ENCODE measurements at regions not wholly inside any gene's neighbourhood (a gene's known extent, or its start where the extent isn't known, plus 50 kb on each side); places are given as distances from the start of the nearest gene placed in this dataset.

DNA sequence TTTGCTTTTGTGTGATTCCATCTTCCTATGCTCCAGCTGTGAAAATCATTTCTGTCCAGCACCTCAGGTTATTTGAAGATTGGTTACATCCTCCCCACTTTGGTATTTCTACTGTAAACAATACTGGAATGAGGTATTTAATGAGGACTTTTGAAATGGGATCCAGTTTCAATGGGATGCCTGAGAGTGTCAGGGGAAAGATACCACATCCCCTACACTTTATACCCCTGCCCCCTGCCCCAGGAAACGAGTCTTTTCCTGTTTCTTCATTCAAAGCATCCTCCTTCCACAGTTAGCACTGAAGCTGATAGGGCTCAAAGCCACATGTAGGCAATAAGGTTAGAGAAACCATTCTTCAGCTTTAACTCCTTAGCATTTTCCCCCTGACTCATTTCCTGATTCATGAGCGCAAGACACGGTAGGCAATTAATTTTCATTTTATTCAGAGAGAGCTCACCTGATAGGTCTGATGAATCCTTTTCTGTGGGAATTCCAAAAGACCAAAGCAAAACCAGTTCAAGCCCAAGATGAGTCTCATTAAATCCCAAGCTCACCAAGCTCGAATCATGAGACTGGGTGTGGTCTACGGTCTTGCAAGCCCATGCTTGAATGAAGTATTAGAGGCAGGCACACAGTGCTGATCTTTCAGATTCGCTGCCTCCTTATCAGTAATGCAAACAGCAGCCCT lies 143.6 kb upstream of the CRY1 start:
- TF ChIP-seq POLR2A (IDR thresholded peaks at IDR 0.05; ENCODE audit: control extremely low read depth in 1 of 2, low read depth in 2 of 2, low read length in 2 of 2), result no peak
- no peak for TF ChIP-seq MAFK (IDR thresholded peaks at IDR 0.05; ENCODE audit: low read depth, low read length)
- TF ChIP-seq, protein P1, sequence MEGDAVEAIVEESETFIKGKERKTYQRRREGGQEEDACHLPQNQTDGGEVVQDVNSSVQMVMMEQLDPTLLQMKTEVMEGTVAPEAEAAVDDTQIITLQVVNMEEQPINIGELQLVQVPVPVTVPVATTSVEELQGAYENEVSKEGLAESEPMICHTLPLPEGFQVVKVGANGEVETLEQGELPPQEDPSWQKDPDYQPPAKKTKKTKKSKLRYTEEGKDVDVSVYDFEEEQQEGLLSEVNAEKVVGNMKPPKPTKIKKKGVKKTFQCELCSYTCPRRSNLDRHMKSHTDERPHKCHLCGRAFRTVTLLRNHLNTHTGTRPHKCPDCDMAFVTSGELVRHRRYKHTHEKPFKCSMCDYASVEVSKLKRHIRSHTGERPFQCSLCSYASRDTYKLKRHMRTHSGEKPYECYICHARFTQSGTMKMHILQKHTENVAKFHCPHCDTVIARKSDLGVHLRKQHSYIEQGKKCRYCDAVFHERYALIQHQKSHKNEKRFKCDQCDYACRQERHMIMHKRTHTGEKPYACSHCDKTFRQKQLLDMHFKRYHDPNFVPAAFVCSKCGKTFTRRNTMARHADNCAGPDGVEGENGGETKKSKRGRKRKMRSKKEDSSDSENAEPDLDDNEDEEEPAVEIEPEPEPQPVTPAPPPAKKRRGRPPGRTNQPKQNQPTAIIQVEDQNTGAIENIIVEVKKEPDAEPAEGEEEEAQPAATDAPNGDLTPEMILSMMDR (IDR thresholded peaks at IDR 0.05; ENCODE audit: control extremely low read depth in 1 of 3, insufficient read depth in 1 of 3, low read depth in 1 of 3, low read length in 3 of 3), result no peak
- TF ChIP-seq RAD21 (IDR thresholded peaks at IDR 0.05 in 1 of 2, conservative IDR thresholded peaks at IDR 0.05 in 1 of 2; ENCODE audit: low read depth in 2 of 2, low read length in 2 of 2), result no peak
- no peak for TF ChIP-seq POLR2AphosphoS5 (IDR thresholded peaks at IDR 0.05; ENCODE audit: low read depth, low read length)
- no peak for TF ChIP-seq EP300 (IDR thresholded peaks at IDR 0.05; ENCODE audit: borderline replicate concordance in 1 of 2, low read depth in 2 of 2, low read length in 2 of 2)
- no peak for TF ChIP-seq YY1 (IDR thresholded peaks at IDR 0.05; ENCODE audit: low read depth, low read length)
- TF ChIP-seq, protein P2, sequence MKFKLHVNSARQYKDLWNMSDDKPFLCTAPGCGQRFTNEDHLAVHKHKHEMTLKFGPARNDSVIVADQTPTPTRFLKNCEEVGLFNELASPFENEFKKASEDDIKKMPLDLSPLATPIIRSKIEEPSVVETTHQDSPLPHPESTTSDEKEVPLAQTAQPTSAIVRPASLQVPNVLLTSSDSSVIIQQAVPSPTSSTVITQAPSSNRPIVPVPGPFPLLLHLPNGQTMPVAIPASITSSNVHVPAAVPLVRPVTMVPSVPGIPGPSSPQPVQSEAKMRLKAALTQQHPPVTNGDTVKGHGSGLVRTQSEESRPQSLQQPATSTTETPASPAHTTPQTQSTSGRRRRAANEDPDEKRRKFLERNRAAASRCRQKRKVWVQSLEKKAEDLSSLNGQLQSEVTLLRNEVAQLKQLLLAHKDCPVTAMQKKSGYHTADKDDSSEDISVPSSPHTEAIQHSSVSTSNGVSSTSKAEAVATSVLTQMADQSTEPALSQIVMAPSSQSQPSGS (IDR thresholded peaks at IDR 0.05; ENCODE audit: low read length), result no peak
- TF ChIP-seq TAF1 (IDR thresholded peaks at IDR 0.05; ENCODE audit: low read depth, low read length), result no peak
- TF ChIP-seq EZH2 (IDR thresholded peaks at IDR 0.05; ENCODE audit: low read depth, low read length, severe bottlenecking), result no peak
- no peak for TF ChIP-seq RFX5 (IDR thresholded peaks at IDR 0.05; ENCODE audit: borderline replicate concordance, low read depth, low read length)
- no peak for TF ChIP-seq JUND (IDR thresholded peaks at IDR 0.05; ENCODE audit: low read length)

Measured in H1 (cell line).